Testis (tissue), 2 donors: ENCODE measurements at regions not wholly inside any gene's neighbourhood (a gene's known extent, or its start where the extent isn't known, plus 50 kb on each side); places are given as distances from the start of the nearest gene placed in this dataset.

Experiments
- POLR2A ChIP-seq: fragments of 450-650 bp; IDR thresholded peaks from one replicate; pipeline ENCODE4 v1.6.1; 2017; ENCODE audit warnings: antibody characterized with exemption, mild to moderate bottlenecking, moderate library complexity
- TF ChIP-seq, protein P1 (sequence below), 3 experiments: fragments of 450-650 bp in 2 of 3; fragments of 200-600 bp in 1 of 3; sonication (generic) in 1 of 3; IDR thresholded peaks; one replicate each; pipeline ENCODE4 v1.5.1; 2016 to 2019; ENCODE audit warnings: antibody characterized with exemption in 3 of 3, mild to moderate bottlenecking in 2 of 3, moderate library complexity in 1 of 3

DNA sequence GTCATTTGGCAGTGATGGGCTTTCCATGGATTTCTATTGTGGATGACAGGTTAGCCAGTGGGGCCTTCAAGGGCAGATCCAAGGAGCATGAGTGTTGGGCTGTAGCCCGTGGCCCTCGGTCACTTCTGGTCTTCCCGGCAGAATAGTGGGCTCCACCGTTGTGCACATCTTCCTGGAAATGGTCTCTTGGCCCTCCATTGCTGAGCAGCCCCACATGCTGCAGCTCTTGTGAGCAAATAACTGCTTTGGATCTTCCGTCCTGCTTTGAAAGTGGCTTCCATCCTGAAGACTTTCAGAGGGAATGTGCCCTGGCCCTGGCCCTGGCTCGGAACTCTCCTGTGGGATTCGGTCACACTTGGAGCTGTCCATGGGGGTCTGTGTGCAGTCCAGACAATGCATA lies 102.8 kb downstream of the SNRPN start:
- TF ChIP-seq, protein P1, sequence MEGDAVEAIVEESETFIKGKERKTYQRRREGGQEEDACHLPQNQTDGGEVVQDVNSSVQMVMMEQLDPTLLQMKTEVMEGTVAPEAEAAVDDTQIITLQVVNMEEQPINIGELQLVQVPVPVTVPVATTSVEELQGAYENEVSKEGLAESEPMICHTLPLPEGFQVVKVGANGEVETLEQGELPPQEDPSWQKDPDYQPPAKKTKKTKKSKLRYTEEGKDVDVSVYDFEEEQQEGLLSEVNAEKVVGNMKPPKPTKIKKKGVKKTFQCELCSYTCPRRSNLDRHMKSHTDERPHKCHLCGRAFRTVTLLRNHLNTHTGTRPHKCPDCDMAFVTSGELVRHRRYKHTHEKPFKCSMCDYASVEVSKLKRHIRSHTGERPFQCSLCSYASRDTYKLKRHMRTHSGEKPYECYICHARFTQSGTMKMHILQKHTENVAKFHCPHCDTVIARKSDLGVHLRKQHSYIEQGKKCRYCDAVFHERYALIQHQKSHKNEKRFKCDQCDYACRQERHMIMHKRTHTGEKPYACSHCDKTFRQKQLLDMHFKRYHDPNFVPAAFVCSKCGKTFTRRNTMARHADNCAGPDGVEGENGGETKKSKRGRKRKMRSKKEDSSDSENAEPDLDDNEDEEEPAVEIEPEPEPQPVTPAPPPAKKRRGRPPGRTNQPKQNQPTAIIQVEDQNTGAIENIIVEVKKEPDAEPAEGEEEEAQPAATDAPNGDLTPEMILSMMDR (IDR thresholded peaks at IDR 0.05) = no peak
- no peak for TF ChIP-seq POLR2A
